K562 (cell line): ENCODE measurements at regions not wholly inside any gene's neighbourhood (a gene's known extent, or its start where the extent isn't known, plus 50 kb on each side); places are given as distances from the start of the nearest gene placed in this dataset.

Experiments used
- ATAC-seq: fragments of 200-7000 bp; cut with Tn5 transposase; 3 replicates; pipeline ENCODE4 v1.9.1; 2020; ENCODE audit warnings: moderate library complexity
- BruUV-seq: library from RNA; stranded (reverse); fragments of 400-500 nt; replicated peaks from 2 replicates; lab custom pipeline; 2021; lab: Mats Ljungman, UMichigan
- CTCF ChIA-PET: fragments of 300-600 bp; formaldehyde crosslinking; extraction: SDS; loops from one replicate; lab custom pipeline; 2021; ENCODE audit warnings: low intra/inter-chr PET ratio; lab: Yijun Ruan, JAX
- POLR2A ChIA-PET: fragments of 300-600, 350-650 bp; sonication (Branson Sonifier 250); formaldehyde crosslinking; extraction: SDS; loops from one replicate; lab custom pipeline; 2021; ENCODE audit warnings: antibody characterized with exemption, inconsistent platforms; lab: Yijun Ruan, JAX
- DNase-seq, 4 experiments: peaks; one replicate each; pipeline versions ENCODE4 v3.0.0 to v3.0.0-alpha.2; 2011 to 2018; ENCODE audit warnings: low spot score in 3 of 4, mixed read lengths in 3 of 4; ENCODE audit errors: extremely low read depth in 1 of 4
- FAIRE-seq: peaks from 2 replicates; lab custom pipeline; 2011; peaks lifted over from hg19 to GRCh38; lab: Jason Lieb, UNC
- H2AFZ ChIP-seq: 2 replicates; pipeline ENCODE4 v1.6.0; 2011; ENCODE audit warnings: low read depth, low read length, control low read depth, inconsistent platforms
- H3K27ac ChIP-seq: fragments of 200-600 bp; 3 replicates; pipeline ENCODE4 v1.8.0; 2011; ENCODE audit warnings: low read depth, mild to moderate bottlenecking, control low read depth, inconsistent platforms, low read length, moderate library complexity, mixed read lengths; ENCODE audit errors: extremely low read depth
- H3K27me3 ChIP-seq, 2 experiments: fragments of 300-600 bp in 1 of 2; 2 replicates in 1 of 2; 3 replicates in 1 of 2; pipeline versions ENCODE4 v1.6.0 to v1.8.0; 2011; ENCODE audit warnings: inconsistent platforms in 2 of 2, low read length in 2 of 2, mild to moderate bottlenecking in 1 of 2, mixed read lengths in 1 of 2, moderate library complexity in 1 of 2; ENCODE audit not compliant: control insufficient read depth in 2 of 2, insufficient read depth in 2 of 2
- H3K36me3 ChIP-seq: fragments of 300-600 bp; 3 replicates; pipeline ENCODE4 v1.8.0; 2011; ENCODE audit warnings: mild to moderate bottlenecking, low read length, inconsistent platforms; ENCODE audit not compliant: control insufficient read depth, insufficient read depth
- H3K4me1 ChIP-seq, 2 experiments: fragments of 200-600 bp in 1 of 2; replicated peaks in 1 of 2; 2 replicates in 1 of 2; 3 replicates in 1 of 2; pipeline versions ENCODE4 v1.5.1 to v1.8.0; 2011; ENCODE audit warnings: inconsistent platforms in 2 of 2, low read length in 2 of 2, mild to moderate bottlenecking in 1 of 2, mixed read lengths in 1 of 2, moderate library complexity in 1 of 2; ENCODE audit not compliant: control insufficient read depth in 2 of 2, insufficient read depth in 2 of 2
- H3K4me2 ChIP-seq: 2 replicates; pipeline ENCODE4 v1.6.1; 2011; ENCODE audit warnings: low read length, control low read depth, inconsistent platforms, mixed read lengths; ENCODE audit not compliant: insufficient read depth
- H3K4me3 ChIP-seq: fragments of 200-600 bp; sonication (generic), shearing (Covaris generic); 2 replicates; pipeline ENCODE4 v1.5.1; 2016; ENCODE audit warnings: control low read depth, inconsistent platforms
- H3K79me2 ChIP-seq: fragments of 200-600 bp; 3 replicates; pipeline ENCODE4 v1.8.0; 2011; ENCODE audit warnings: low read length, inconsistent platforms; ENCODE audit not compliant: control insufficient read depth, insufficient read depth
- H3K9ac ChIP-seq, 2 experiments: 2 replicates each; pipeline versions ENCODE4 v1.6.0 to v1.6.1; 2011; ENCODE audit warnings: low read depth in 2 of 2, low read length in 2 of 2, control low read depth in 1 of 2, inconsistent platforms in 1 of 2, mild to moderate bottlenecking in 1 of 2, mixed read lengths in 1 of 2; ENCODE audit not compliant: insufficient read depth in 1 of 2
- H3K9me1 ChIP-seq: one replicate; pipeline ENCODE4 v1.6.0; 2011; ENCODE audit warnings: inconsistent platforms, mild to moderate bottlenecking, low read length, moderate library complexity; ENCODE audit not compliant: control insufficient read depth, insufficient read depth
- H3K9me3 ChIP-seq: replicated peaks from 2 replicates; pipeline ENCODE4 v1.5.1; 2011; ENCODE audit warnings: low read depth, low read length, inconsistent platforms; ENCODE audit not compliant: control insufficient read depth, insufficient read depth
- H4K20me1 ChIP-seq: replicated peaks from 2 replicates; pipeline ENCODE4 v1.6.1; 2011; ENCODE audit warnings: low read length, inconsistent platforms, mixed read lengths; ENCODE audit not compliant: control insufficient read depth, insufficient read depth
- CEBPZ ChIP-seq: fragments of 150-350 bp; IDR thresholded peaks from 2 replicates; pipeline ENCODE4 v1.6.1; 2014; ENCODE audit warnings: low read depth, mild to moderate bottlenecking, low read length, borderline replicate concordance
- HMG20B ChIP-seq: fragments of 250-450 bp; sonication (Bioruptor Pico); IDR thresholded peaks from 2 replicates; pipeline ENCODE4 v1.5.0; 2021; ENCODE audit warnings: mild to moderate bottlenecking
- NFIC ChIP-seq: fragments of 450-650 bp; IDR thresholded peaks from 2 replicates; pipeline ENCODE4 v1.6.1; 2017; ENCODE audit warnings: mild to moderate bottlenecking, inconsistent platforms
- NFXL1 ChIP-seq: fragments of 450-650 bp; formaldehyde crosslinking; IDR thresholded peaks from 2 replicates; pipeline ENCODE4 v1.4.0; 2021; ENCODE audit warnings: mild to moderate bottlenecking
- NR3C1 ChIP-seq: sonication (generic); formaldehyde crosslinking; IDR thresholded peaks from 2 replicates; pipeline ENCODE4 v1.8.1; 2022; ENCODE audit warnings: missing genetic modification reagents
- SMAD2 ChIP-seq: fragments of 150-350 bp; IDR thresholded peaks from 2 replicates; pipeline ENCODE4 v1.6.1; 2014; ENCODE audit warnings: low read depth, mild to moderate bottlenecking, low read length
- SMARCE1 ChIP-seq: fragments of 450-650 bp; IDR thresholded peaks from 2 replicates; pipeline ENCODE4 v1.7.1; 2016; ENCODE audit warnings: mild to moderate bottlenecking
- TCF15 ChIP-seq: fragments of 250-450 bp; sonication (Bioruptor Pico); IDR thresholded peaks from 2 replicates; pipeline ENCODE4 v1.8.0; 2022; ENCODE audit warnings: moderate library complexity, mild to moderate bottlenecking, inconsistent platforms
- TRIM28 ChIP-seq: fragments of 450-650 bp; IDR thresholded peaks from 2 replicates; pipeline ENCODE4 v1.6.1; 2017
- TSC22D4 ChIP-seq: fragments of 450-650 bp; IDR thresholded peaks from 2 replicates; pipeline ENCODE4 v1.6.1; 2016; ENCODE audit warnings: missing genetic modification characterization, missing biosample characterization, control low read depth
- VEZF1 ChIP-seq: fragments of 200-800 bp; sonication (Bioruptor generic); IDR thresholded peaks from 2 replicates; pipeline ENCODE4 v1.6.1; 2017; ENCODE audit warnings: missing genetic modification characterization, missing compliant biosample characterization
- WGBS: fragments of 100-300 bp; shearing (Covaris generic); methylation state at CpG from one replicate; pipeline ENCODE4 v1.1.6; 2016; ENCODE audit warnings: low coverage, mixed read lengths; ENCODE audit not compliant: insufficient coverage; ENCODE audit errors: missing lambda C conversion rate; 5-methylcytosine and 5-hydroxymethylcytosine counted together
- in situ Hi-C: fragments of 300-500 bp; cut with MboI; formaldehyde crosslinking; loops from 4 replicates; pipeline ENCODE4 v1.15.0; 2018; ENCODE audit warnings: inconsistent platforms, mixed read lengths
- intact Hi-C: fragments of 100-400 bp; cut with micrococcal nuclease; formaldehyde crosslinking; loops from 2 replicates; pipeline ENCODE4 v1.14.2; 2022

GRCh38 chr12:89968151-89968700 is 259.6 kb upstream of the ATP2B1 start:
- no peaks in the 10 kb centered on the region for H3K9me3 ChIP-seq
- no peaks in the 10 kb centered on the region for H3K79me2 ChIP-seq
- H2AFZ ChIP-seq: no peak overlapping the region
- H3K4me3 ChIP-seq: no peak overlapping the region
- no TSS peak for BruUV-seq
- no peak overlapping the region for H3K27ac ChIP-seq
- H3K4me2 ChIP-seq: no peak overlapping the region
- POLR2A ChIA-PET: no interaction called here
- intact Hi-C loops: no loop called here
- no peak overlapping the region for H3K9ac ChIP-seq
- CTCF ChIA-PET: no interaction called here
- H4K20me1 ChIP-seq: no peaks in the 10 kb centered on the region
- FAIRE-seq (no peak), DNase-seq (no peak), ATAC-seq (no peak)
- H3K4me1 ChIP-seq: no peaks in the 10 kb centered on the region
- no peaks in the 10 kb centered on the region for H3K36me3 ChIP-seq
- 0% methylated on average over 6 of the region's 6 CpGs for WGBS
- TF ChIP-seq HMG20B (CRISPR knock-in tag): no peak
- TF ChIP-seq TCF15 (CRISPR knock-in tag): no peak
- TF ChIP-seq TRIM28: no peak
- TF ChIP-seq NR3C1: no peak
- no peak for TF ChIP-seq SMARCE1
- TF ChIP-seq TSC22D4 (tag): no peak
- TF ChIP-seq SMAD2: no peak
- TF ChIP-seq VEZF1: no peak
- no peak for TF ChIP-seq CEBPZ
- no peak for TF ChIP-seq NFXL1 (CRISPR knock-in tag)
- TF ChIP-seq NFIC: no peak
- H3K9me1 ChIP-seq: no peaks in the 10 kb centered on the region
- H3K27me3 ChIP-seq: no peaks in the 10 kb centered on the region
- in situ Hi-C loops: no loop called here
